NB4 (cell line): ENCODE measurements at regions not wholly inside any gene's neighbourhood (a gene's known extent, or its start where the extent isn't known, plus 50 kb on each side); places are given as distances from the start of the nearest gene placed in this dataset.

Experiments
- DNase-seq: peaks from one replicate; pipeline ENCODE4 v3.0.0; 2010; ENCODE audit warnings: low read depth
- H3K4me3 ChIP-seq: one replicate; pipeline ENCODE4 v1.5.1; 2011; ENCODE audit warnings: mild to moderate bottlenecking, low read depth, low read length, moderate library complexity
- CTCF ChIP-seq: IDR thresholded peaks from one replicate; pipeline ENCODE4 v1.5.1; 2012; ENCODE audit warnings: low read depth, low read length
- MAX ChIP-seq: IDR thresholded peaks from 2 replicates; pipeline ENCODE4 v1.6.1; 2011; ENCODE audit warnings: low read depth, low read length
- MYC ChIP-seq: IDR thresholded peaks from 2 replicates; pipeline ENCODE4 v1.6.1; 2011; ENCODE audit warnings: low read depth, low read length
- POLR2A ChIP-seq: IDR thresholded peaks from 2 replicates; pipeline ENCODE4 v1.6.1; 2011; ENCODE audit warnings: mild to moderate bottlenecking; ENCODE audit not compliant: insufficient read length; ENCODE audit errors: extremely low read depth

GRCh38 chr16:55943267-55943666, 68.1 kb upstream of the CES5A start:
- H3K4me3 ChIP-seq = no peak overlapping the region
- peak; percentile 54 for DNase-seq

GRCh38 chr16:55942821-55943220, 67.6 kb upstream of the CES5A start:
- no peak for TF ChIP-seq POLR2A
- no peak for TF ChIP-seq CTCF
- no peak for TF ChIP-seq MAX
- no peak overlapping the region for H3K4me3 ChIP-seq
- DNase-seq = no peak

More at GRCh38 chr16:55943267-55943666, 68.1 kb upstream of the CES5A start:
- TF ChIP-seq POLR2A = no peak
- TF ChIP-seq CTCF = no peak
- no peak for TF ChIP-seq MAX
- TF ChIP-seq MYC = no peak

GRCh38 chr16:55941552-55941951, 66.4 kb upstream of the CES5A start:
- TF ChIP-seq CTCF (no peak), MYC (no peak), POLR2A (no peak), MAX (no peak)

GRCh38 chr16:55938126-55938525, 63.0 kb upstream of the CES5A start:
- H3K4me3 ChIP-seq = no peak overlapping the region
- TF ChIP-seq MAX (no peak), MYC (no peak), CTCF (no peak), POLR2A (no peak)

More at GRCh38 chr16:55941552-55941951, 66.4 kb upstream of the CES5A start:
- no peak for DNase-seq
- H3K4me3 ChIP-seq = no peak overlapping the region

GRCh38 chr16:55933038-55933437, 57.9 kb upstream of the CES5A start:
- no peak for TF ChIP-seq MAX
- DNase-seq = no peak
- no peak overlapping the region for H3K4me3 ChIP-seq

More at GRCh38 chr16:55938126-55938525, 63.0 kb upstream of the CES5A start:
- no peak for DNase-seq

GRCh38 chr16:55930036-55930435, 54.9 kb upstream of the CES5A start:
- no peak for DNase-seq
- no peak overlapping the region for H3K4me3 ChIP-seq
- TF ChIP-seq CTCF = no peak
- TF ChIP-seq POLR2A = no peak
- no peak for TF ChIP-seq MYC
- no peak for TF ChIP-seq MAX
